Lung (tissue), 11 donors: ENCODE measurements at regions not wholly inside any gene's neighbourhood (a gene's known extent, or its start where the extent isn't known, plus 50 kb on each side); places are given as distances from the start of the nearest gene placed in this dataset.

Experiments
- ATAC-seq: fragments of 200-7000 bp; cut with Tn5 transposase; one replicate; pipeline ENCODE4 v1.9.1; 2020; ENCODE audit warnings: moderate number of reproducible peaks; ENCODE audit not compliant: insufficient read depth, low FRiP score
- DNase-seq, 3 donors: peaks; one replicate each; pipeline ENCODE4 v3.0.0-alpha.2; 2013 to 2017
- H3K27ac ChIP-seq, 2 donors: one replicate each; pipeline ENCODE4 v1.5.1; 2013; ENCODE audit warnings: mild to moderate bottlenecking in 2 of 2, moderate library complexity in 2 of 2, control low read depth in 1 of 2, inconsistent platforms in 1 of 2, low read depth in 1 of 2, low read length in 1 of 2
- H3K27me3 ChIP-seq, 3 donors: one replicate each; pipeline ENCODE4 v1.5.1; 2013; ENCODE audit warnings: low read length in 2 of 3; ENCODE audit not compliant: control insufficient read depth in 3 of 3, insufficient read depth in 3 of 3
- H3K36me3 ChIP-seq, 4 donors: one replicate each; pipeline ENCODE4 v1.5.1; 2013; ENCODE audit warnings: low read length in 4 of 4, mild to moderate bottlenecking in 1 of 4, moderate library complexity in 1 of 4; ENCODE audit not compliant: control insufficient read depth in 4 of 4, insufficient read depth in 4 of 4
- H3K4me1 ChIP-seq, 5 donors: one replicate each; pipeline ENCODE4 v1.5.1; 2013; ENCODE audit warnings: low read length in 5 of 5, mild to moderate bottlenecking in 2 of 5, moderate library complexity in 1 of 5; ENCODE audit not compliant: control insufficient read depth in 5 of 5, insufficient read depth in 5 of 5
- H3K4me3 ChIP-seq: one replicate; pipeline ENCODE4 v1.5.1; 2013; ENCODE audit warnings: mild to moderate bottlenecking, control low read depth, moderate library complexity
- H3K9ac ChIP-seq, 2 donors: one replicate each; pipeline ENCODE4 v1.5.1; 2013; ENCODE audit warnings: low read length in 2 of 2, control low read depth in 1 of 2; ENCODE audit not compliant: insufficient read depth in 1 of 2
- H3K9me3 ChIP-seq, 4 donors: one replicate each; pipeline ENCODE4 v1.5.1; 2013; ENCODE audit warnings: low read length in 3 of 4, mild to moderate bottlenecking in 1 of 4, moderate library complexity in 1 of 4; ENCODE audit not compliant: control insufficient read depth in 4 of 4, insufficient read depth in 3 of 4
- CTCF ChIP-seq: IDR thresholded peaks from 2 replicates; pipeline ENCODE4 v1.5.1; 2012; ENCODE audit warnings: mild to moderate bottlenecking; ENCODE audit errors: control extremely low read depth, extremely low read depth
- WGBS, 2 donors: extraction: QIAGEN DNeasy Blood & Tissue Kit; methylation state at CpG; one replicate each; pipeline ENCODE4 v1.1.7; 2013; 5-methylcytosine and 5-hydroxymethylcytosine counted together
- donor health status: control.
- donor health status: control.
- donor health status: Bipolar disorder and iron deficiency.
- donor health status: healthy.
- donor health status: DM: yes; HTN: yes; CAD: no.

- 34 to 41% methylated on average over 2 of the region's 2 CpGs for WGBS, 2 donors
- no peaks in the 10 kb centered on the region for H3K27me3 ChIP-seq
- no peak overlapping the region for H3K27ac ChIP-seq
- no peak for TF ChIP-seq CTCF
- H3K4me1 ChIP-seq: no peaks in the 10 kb centered on the region
- no peak overlapping the region for H3K9ac ChIP-seq
- no peak for DNase-seq
- ATAC-seq: no peak
- H3K9me3 ChIP-seq: no peaks in the 10 kb centered on the region
- no peaks in the 10 kb centered on the region for H3K36me3 ChIP-seq
- no peak overlapping the region for H3K4me3 ChIP-seq
These were observed 420.7 kb upstream of the SLC8A1 start for GRCh38 chr2:40872580-40872979.

- no peak overlapping the region for H3K9ac ChIP-seq
- H3K4me3 ChIP-seq: no peak overlapping the region
- no peaks in the 10 kb centered on the region for H3K4me1 ChIP-seq
- no peak for TF ChIP-seq CTCF
- H3K9me3 ChIP-seq: no peaks in the 10 kb centered on the region
- ATAC-seq (no peak), DNase-seq (no peak)
- 88 to 90% methylated on average over 3 of the region's 3 CpGs for WGBS, 2 donors
- no peak overlapping the region for H3K27ac ChIP-seq
- no peaks in the 10 kb centered on the region for H3K27me3 ChIP-seq
- no peaks in the 10 kb centered on the region for H3K36me3 ChIP-seq
These were observed 422.5 kb upstream of the SLC8A1 start for GRCh38 chr2:40874380-40874779.

- Histone ChIP-seq H3K27ac (no peak overlapping the region), H3K4me3 (no peak overlapping the region), H3K36me3 (no peaks in the 10 kb centered on the region), H3K9me3 (no peaks in the 10 kb centered on the region), H3K27me3 (no peaks in the 10 kb centered on the region), H3K9ac (no peak overlapping the region), H3K4me1 (no peaks in the 10 kb centered on the region)
- no peak for ATAC-seq
- no peak for TF ChIP-seq CTCF
- no peak for DNase-seq
These were observed 425.9 kb upstream of the SLC8A1 start for GRCh38 chr2:40877734-40878288.

- no peak overlapping the region for H3K9ac ChIP-seq
- no peak for ATAC-seq
- H3K36me3 ChIP-seq: no peaks in the 10 kb centered on the region
- no peak for TF ChIP-seq CTCF
- H3K9me3 ChIP-seq: no peaks in the 10 kb centered on the region
- WGBS, 2 donors: 78 to 85% methylated on average over 1 of the region's 1 CpG
- H3K27ac ChIP-seq: no peak overlapping the region
- H3K4me1 ChIP-seq: no peaks in the 10 kb centered on the region
- no peaks in the 10 kb centered on the region for H3K27me3 ChIP-seq
- DNase-seq: no peak
- no peak overlapping the region for H3K4me3 ChIP-seq
These were observed 427.4 kb upstream of the SLC8A1 start for GRCh38 chr2:40879305-40879704.
